CD14-positive monocyte (primary cell): ENCODE measurements at regions not wholly inside any gene's neighbourhood (a gene's known extent, or its start where the extent isn't known, plus 50 kb on each side); places are given as distances from the start of the nearest gene placed in this dataset.

ENCODE experiments used
- DNase-seq, 3 donors: peaks; one replicate each; pipeline ENCODE4 v3.0.0-alpha.2; 2011 to 2022
- H2AFZ ChIP-seq: 2 replicates; pipeline ENCODE4 v1.6.0; 2012; ENCODE audit warnings: mild to moderate bottlenecking, low read depth, low read length, inconsistent platforms; ENCODE audit not compliant: insufficient read depth, poor library complexity, severe bottlenecking
- H3K27ac ChIP-seq, 2 donors: 1 replicate in 1 of 2; 2 replicates in 1 of 2; pipeline ENCODE4 v1.5.1; 2012 to 2013; ENCODE audit warnings: low read length in 2 of 2, control low read depth in 1 of 2, inconsistent platforms in 1 of 2, low read depth in 1 of 2, mild to moderate bottlenecking in 1 of 2
- H3K27me3 ChIP-seq, 2 donors: one replicate each; pipeline versions ENCODE4 v1.6.0 to v1.6.1; 2011 to 2013; ENCODE audit warnings: low read length in 2 of 2; ENCODE audit not compliant: control insufficient read depth in 2 of 2, insufficient read depth in 2 of 2
- H3K36me3 ChIP-seq, 2 donors: replicated peaks in 1 of 2; 1 replicate in 1 of 2; 2 replicates in 1 of 2; pipeline versions ENCODE4 v1.5.1 to v1.6.1; 2012 to 2013; ENCODE audit warnings: low read length in 2 of 2, control low read depth in 1 of 2, inconsistent platforms in 1 of 2, mild to moderate bottlenecking in 1 of 2; ENCODE audit not compliant: insufficient read depth in 2 of 2, control insufficient read depth in 1 of 2
- H3K4me1 ChIP-seq, 2 donors: 1 replicate in 1 of 2; 2 replicates in 1 of 2; pipeline versions ENCODE4 v1.5.1 to v1.6.1; 2012 to 2013; ENCODE audit warnings: low read length in 2 of 2, control low read depth in 1 of 2, inconsistent platforms in 1 of 2, mild to moderate bottlenecking in 1 of 2, moderate library complexity in 1 of 2; ENCODE audit not compliant: insufficient read depth in 2 of 2, control insufficient read depth in 1 of 2
- H3K4me2 ChIP-seq: replicated peaks from 2 replicates; pipeline ENCODE3; 2012; ENCODE audit warnings: low read length, moderate library complexity, mild to moderate bottlenecking; ENCODE audit not compliant: poor library complexity, severe bottlenecking; ENCODE audit errors: extremely low read depth
- H3K4me3 ChIP-seq, 3 experiments: fragments of 200-600 bp in 1 of 3; sonication (generic) in 1 of 3; replicated peaks in 1 of 3; 1 replicate in 2 of 3; 2 replicates in 1 of 3; pipeline ENCODE4 v1.5.1; 2011 to 2013; ENCODE audit warnings: low read length in 3 of 3, mild to moderate bottlenecking in 3 of 3, control low read depth in 2 of 3, low read depth in 2 of 3, inconsistent platforms in 1 of 3, moderate library complexity in 1 of 3
- H3K79me2 ChIP-seq: 2 replicates; pipeline ENCODE4 v1.6.0; 2012; ENCODE audit warnings: mild to moderate bottlenecking, control low read depth, inconsistent platforms, low read length, moderate library complexity; ENCODE audit not compliant: insufficient read depth
- H3K9ac ChIP-seq: 2 replicates; pipeline ENCODE4 v1.6.0; 2017; ENCODE audit warnings: low read length, mild to moderate bottlenecking; ENCODE audit not compliant: insufficient read depth, poor library complexity, severe bottlenecking
- H3K9me3 ChIP-seq, 2 donors: replicated peaks in 1 of 2; 1 replicate in 1 of 2; 2 replicates in 1 of 2; pipeline versions ENCODE4 v1.5.1 to v1.6.1; 2012 to 2013; ENCODE audit warnings: low read length in 2 of 2, control low read depth in 1 of 2; ENCODE audit not compliant: control insufficient read depth in 1 of 2, insufficient read depth in 1 of 2
- H4K20me1 ChIP-seq: 2 replicates; pipeline ENCODE4 v1.6.0; 2012; ENCODE audit warnings: mild to moderate bottlenecking, low read length, control low read depth, moderate library complexity; ENCODE audit not compliant: insufficient read depth
- H3K27ac Mint-ChIP-seq, 7 donors: one replicate each; pipeline ENCODE4 v1.8.0; 2020; ENCODE audit warnings: mild to moderate bottlenecking in 7 of 7, mixed read lengths in 7 of 7, moderate library complexity in 6 of 7, inconsistent platforms in 2 of 7
- H3K27me3 Mint-ChIP-seq, 3 donors: one replicate each; pipeline ENCODE4 v1.8.0; 2021 to 2022; ENCODE audit warnings: low read depth in 3 of 3, mild to moderate bottlenecking in 3 of 3, mixed read lengths in 3 of 3, moderate library complexity in 3 of 3, inconsistent platforms in 1 of 3
- H3K36me3 Mint-ChIP-seq, 2 donors: one replicate each; pipeline ENCODE4 v1.8.0; 2020; ENCODE audit warnings: mixed read lengths in 2 of 2, inconsistent platforms in 1 of 2, mild to moderate bottlenecking in 1 of 2
- H3K4me1 Mint-ChIP-seq: one replicate; pipeline ENCODE4 v1.8.0; 2020; ENCODE audit warnings: mild to moderate bottlenecking, mixed read lengths
- H3K4me3 Mint-ChIP-seq, 2 donors: one replicate each; pipeline ENCODE4 v1.8.0; 2020; ENCODE audit warnings: mild to moderate bottlenecking in 2 of 2, mixed read lengths in 2 of 2, moderate library complexity in 1 of 2
- H3K9me3 Mint-ChIP-seq, 7 donors: one replicate each; pipeline ENCODE4 v1.8.0; 2020 to 2022; ENCODE audit warnings: mixed read lengths in 7 of 7, mild to moderate bottlenecking in 6 of 7, moderate library complexity in 6 of 7, inconsistent platforms in 2 of 7
- WGBS: methylation state at CpG from one replicate; pipeline ENCODE4 v1.1.5; 2013; ENCODE audit warnings: missing lambda C conversion rate; ENCODE audit not compliant: insufficient coverage; 5-methylcytosine and 5-hydroxymethylcytosine counted together
- intact Hi-C, 2 donors: fragments of 100-400 bp; cut with micrococcal nuclease; formaldehyde crosslinking; loops; one replicate each; pipeline versions ENCODE4 v1.15.0 to v1.15.1; 2023
- TF ChIP-seq, protein P1 (sequence below): fragments of 200-600 bp; IDR thresholded peaks from one replicate; pipeline ENCODE4 v1.8.0; 2022; ENCODE audit warnings: antibody characterized with exemption, mild to moderate bottlenecking

DNA sequence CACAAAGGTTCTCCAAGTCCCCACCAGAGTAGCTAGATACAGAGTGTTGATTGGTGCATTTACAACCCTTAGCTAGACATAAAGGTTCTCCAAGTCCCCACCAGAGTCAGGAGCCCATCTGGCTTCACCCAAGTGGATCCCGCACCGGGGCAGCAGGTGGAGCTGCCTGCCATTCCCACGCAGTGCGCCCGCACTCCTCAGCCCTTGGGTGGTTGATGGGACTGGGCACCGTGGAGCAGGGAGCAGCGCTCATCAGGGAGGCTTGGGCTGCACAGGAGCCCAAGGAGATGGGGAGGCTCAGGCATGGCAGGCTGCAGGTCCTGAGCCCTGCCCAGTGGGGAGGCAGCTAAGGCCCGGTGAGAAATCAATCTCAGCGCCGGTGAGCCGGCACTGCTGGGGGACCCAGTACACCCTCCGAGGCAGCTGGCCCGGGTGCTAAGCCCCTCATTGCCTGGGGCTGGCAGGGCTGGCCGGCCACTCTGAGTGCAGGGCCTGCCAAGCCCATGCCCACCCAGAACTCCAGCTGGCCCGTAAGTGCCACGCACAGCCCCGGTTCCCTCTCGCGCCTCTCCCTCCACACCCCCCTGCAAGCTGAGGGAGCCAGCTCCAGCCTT is 404.1 kb downstream of the METTL15 start:
- Histone ChIP-seq H3K4me1 (no peaks in the 10 kb centered on the region), H3K4me2 (no peak overlapping the region), H3K9me3 (peaks cover 17 to 25% of the 10 kb centered on the region in 2 donors), H3K79me2 (no peaks in the 10 kb centered on the region), H3K9ac (no peak overlapping the region), H2AFZ (no peak overlapping the region), H3K36me3 (no peaks in the 10 kb centered on the region), H3K4me3 (no peak overlapping the region), H3K27me3 (no peaks in the 10 kb centered on the region), H4K20me1 (no peaks in the 10 kb centered on the region), H3K27ac (no peak overlapping the region)
- H3K4me3 Mint-ChIP-seq: no peak overlapping the region
- H3K4me1 Mint-ChIP-seq: no peaks in the 10 kb centered on the region
- peaks cover 8 to 25% (median 17%) of the 10 kb centered on the region in 7 donors for H3K9me3 Mint-ChIP-seq
- TF ChIP-seq, protein P1, sequence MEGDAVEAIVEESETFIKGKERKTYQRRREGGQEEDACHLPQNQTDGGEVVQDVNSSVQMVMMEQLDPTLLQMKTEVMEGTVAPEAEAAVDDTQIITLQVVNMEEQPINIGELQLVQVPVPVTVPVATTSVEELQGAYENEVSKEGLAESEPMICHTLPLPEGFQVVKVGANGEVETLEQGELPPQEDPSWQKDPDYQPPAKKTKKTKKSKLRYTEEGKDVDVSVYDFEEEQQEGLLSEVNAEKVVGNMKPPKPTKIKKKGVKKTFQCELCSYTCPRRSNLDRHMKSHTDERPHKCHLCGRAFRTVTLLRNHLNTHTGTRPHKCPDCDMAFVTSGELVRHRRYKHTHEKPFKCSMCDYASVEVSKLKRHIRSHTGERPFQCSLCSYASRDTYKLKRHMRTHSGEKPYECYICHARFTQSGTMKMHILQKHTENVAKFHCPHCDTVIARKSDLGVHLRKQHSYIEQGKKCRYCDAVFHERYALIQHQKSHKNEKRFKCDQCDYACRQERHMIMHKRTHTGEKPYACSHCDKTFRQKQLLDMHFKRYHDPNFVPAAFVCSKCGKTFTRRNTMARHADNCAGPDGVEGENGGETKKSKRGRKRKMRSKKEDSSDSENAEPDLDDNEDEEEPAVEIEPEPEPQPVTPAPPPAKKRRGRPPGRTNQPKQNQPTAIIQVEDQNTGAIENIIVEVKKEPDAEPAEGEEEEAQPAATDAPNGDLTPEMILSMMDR: no peak
- intact Hi-C loops: no loop called here
- H3K27ac Mint-ChIP-seq: no peak overlapping the region
- peaks cover 0 to 3% (median 2%) of the 10 kb centered on the region in 3 donors for H3K27me3 Mint-ChIP-seq
- 95% methylated on average over 17 of the region's 19 CpGs for WGBS
- H3K36me3 Mint-ChIP-seq: no peaks in the 10 kb centered on the region
- DNase-seq: no peak

DNA sequence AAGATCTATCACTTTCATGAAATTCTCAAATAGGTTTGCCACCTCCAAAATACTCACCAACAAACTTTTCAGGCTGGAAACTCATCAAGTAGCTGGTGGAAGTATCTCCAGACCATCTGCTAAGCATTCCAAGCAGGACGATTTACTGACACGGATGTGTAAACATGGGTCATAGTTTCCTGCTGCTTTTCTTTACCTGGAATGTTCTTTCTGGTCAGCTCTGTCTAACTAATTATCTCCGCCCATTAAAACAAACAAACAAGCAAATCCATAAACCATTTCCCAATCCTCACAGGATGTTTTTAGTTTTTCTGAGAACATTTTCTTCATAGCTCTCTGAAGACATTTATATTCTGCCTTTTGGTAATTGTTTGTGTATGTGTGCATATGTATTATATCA is 397.0 kb downstream of the METTL15 start:
- intact Hi-C loops: no loop called here
- DNase-seq: no peak
- Histone ChIP-seq H3K27me3 (no peaks in the 10 kb centered on the region), H3K36me3 (no peaks in the 10 kb centered on the region), H3K9me3 (peaks cover 0 to 6% of the 10 kb centered on the region in 2 donors), H2AFZ (no peak overlapping the region), H4K20me1 (no peaks in the 10 kb centered on the region), H3K4me2 (no peak overlapping the region), H3K79me2 (no peaks in the 10 kb centered on the region), H3K9ac (no peak overlapping the region), H3K4me1 (no peaks in the 10 kb centered on the region), H3K4me3 (no peak overlapping the region), H3K27ac (no peak overlapping the region)
- no peak overlapping the region for H3K27ac Mint-ChIP-seq
- H3K4me1 Mint-ChIP-seq: no peaks in the 10 kb centered on the region
- H3K4me3 Mint-ChIP-seq: no peak overlapping the region
- 83% methylated on average over 2 of the region's 3 CpGs for WGBS
- peaks cover 0 to 2% (median 0%) of the 10 kb centered on the region in 3 donors for H3K27me3 Mint-ChIP-seq
- TF ChIP-seq, protein P1: no peak
- H3K9me3 Mint-ChIP-seq: peaks cover 3 to 21% (median 9%) of the 10 kb centered on the region in 7 donors
- no peaks in the 10 kb centered on the region for H3K36me3 Mint-ChIP-seq
